Astrocyte of the spinal cord (primary cell): ENCODE measurements at regions not wholly inside any gene's neighbourhood (a gene's known extent, or its start where the extent isn't known, plus 50 kb on each side); places are given as distances from the start of the nearest gene placed in this dataset.

ENCODE experiments used
- DNase-seq: peaks from one replicate; pipeline ENCODE4 v3.0.0; 2011; ENCODE audit warnings: low read depth, low spot score
- H3K4me3 ChIP-seq: 2 replicates; pipeline ENCODE4 v1.5.1; 2011; ENCODE audit warnings: low read depth, mild to moderate bottlenecking, low read length, moderate library complexity
- CTCF ChIP-seq: IDR thresholded peaks from 2 replicates; pipeline ENCODE4 v1.5.1; 2012; ENCODE audit warnings: low read depth, mild to moderate bottlenecking, low read length, inconsistent platforms
- in situ Hi-C: cut with HindIII; loops from 2 replicates; pipeline ENCODE4 v1.10.0; 2017; ENCODE audit warnings: low sequenced_read_pairs

GRCh38 chr15:95655089-95655607, 675.4 kb upstream of the NR2F2 start:
- no peak overlapping the region for H3K4me3 ChIP-seq
- peak; percentile 47 for DNase-seq
- in situ Hi-C loops: no loop called here
- no peak for TF ChIP-seq CTCF

- in situ Hi-C loops: no loop called here
- TF ChIP-seq CTCF: no peak
- no peak for DNase-seq
- no peak overlapping the region for H3K4me3 ChIP-seq
Measured at GRCh38 chr15:95656595-95656994, 673.9 kb upstream of the NR2F2 start.

GRCh38 chr15:95658799-95659198, 671.7 kb upstream of the NR2F2 start:
- in situ Hi-C loops: no loop called here
- DNase-seq: no peak
- no peak overlapping the region for H3K4me3 ChIP-seq
- TF ChIP-seq CTCF: no peak

GRCh38 chr15:95659656-95660055, 670.8 kb upstream of the NR2F2 start:
- in situ Hi-C loops: no loop called here
- H3K4me3 ChIP-seq: no peak overlapping the region
- no peak for TF ChIP-seq CTCF
- no peak for DNase-seq

GRCh38 chr15:95662638-95663037, 667.9 kb upstream of the NR2F2 start:
- TF ChIP-seq CTCF: no peak
- in situ Hi-C loops: no loop called here
- DNase-seq: no peak
- H3K4me3 ChIP-seq: no peak overlapping the region

GRCh38 chr15:95663156-95664100, 667.1 kb upstream of the NR2F2 start:
- DNase-seq: no peak
- in situ Hi-C loops: no loop called here
- no peak overlapping the region for H3K4me3 ChIP-seq
- TF ChIP-seq CTCF: no peak
